B cell (primary cell): ENCODE measurements at regions not wholly inside any gene's neighbourhood (a gene's known extent, or its start where the extent isn't known, plus 50 kb on each side); places are given as distances from the start of the nearest gene placed in this dataset.

Experiments
- ATAC-seq: fragments of 200-7000 bp; cut with Tn5 transposase; one replicate; pipeline ENCODE4 v1.10.0; 2021; ENCODE audit warnings: low read depth, mild to moderate bottlenecking, moderate number of reproducible peaks, moderate library complexity
- CTCF ChIA-PET: fragments of 350-600 bp; sonication (Branson Sonifier 250); formaldehyde crosslinking; loops from one replicate; lab custom pipeline; 2021; ENCODE audit warnings: antibody characterized with exemption, inconsistent platforms; lab: Charles Lee
- POLR2A ChIA-PET: fragments of 350-600 bp; sonication (Branson Sonifier 250); formaldehyde crosslinking; loops from one replicate; lab custom pipeline; 2021; ENCODE audit warnings: antibody characterized with exemption; lab: Charles Lee
- DNase-seq: peaks from one replicate; pipeline ENCODE4 v3.0.0; 2013
- H2AFZ ChIP-seq: 2 replicates; pipeline ENCODE4 v1.6.1; 2012; ENCODE audit warnings: mild to moderate bottlenecking, low read depth, low read length; ENCODE audit not compliant: insufficient read depth, poor library complexity, severe bottlenecking
- H3K27ac ChIP-seq, 2 donors: 1 replicate in 1 of 2; 2 replicates in 1 of 2; pipeline ENCODE4 v1.5.1; 2012 to 2013; ENCODE audit warnings: low read length in 2 of 2, mild to moderate bottlenecking in 2 of 2, moderate library complexity in 1 of 2
- H3K27me3 ChIP-seq, 4 experiments: fragments of 200-600 bp in 1 of 4; sonication (generic) in 1 of 4; replicated peaks in 1 of 4; 1 replicate in 2 of 4; 2 replicates in 2 of 4; pipeline versions ENCODE4 v1.6.1 to v1.7.0; 2013 to 2016; ENCODE audit warnings: low read length in 3 of 4, mild to moderate bottlenecking in 2 of 4, mixed read lengths in 1 of 4, moderate library complexity in 1 of 4; ENCODE audit not compliant: insufficient read depth in 4 of 4, control insufficient read depth in 3 of 4; ENCODE audit errors: control extremely low read depth in 1 of 4
- H3K36me3 ChIP-seq, 2 experiments: replicated peaks in 1 of 2; 1 replicate in 1 of 2; 2 replicates in 1 of 2; pipeline versions ENCODE4 v1.6.1 to v1.7.1; 2013; ENCODE audit warnings: low read length in 1 of 2; ENCODE audit not compliant: insufficient read depth in 2 of 2, control insufficient read depth in 1 of 2; ENCODE audit errors: control extremely low read depth in 1 of 2, extremely low read depth in 1 of 2
- H3K4me1 ChIP-seq, 2 donors: fragments of 200-600 bp in 1 of 2; sonication (generic) in 1 of 2; 1 replicate in 1 of 2; 2 replicates in 1 of 2; pipeline versions ENCODE4 v1.5.1 to v1.6.1; 2013 to 2017; ENCODE audit warnings: low read length in 2 of 2; ENCODE audit not compliant: control insufficient read depth in 2 of 2, insufficient read depth in 2 of 2
- H3K4me2 ChIP-seq: replicated peaks from 2 replicates; pipeline ENCODE3; 2012; ENCODE audit warnings: mild to moderate bottlenecking, low read depth, low read length; ENCODE audit not compliant: poor library complexity, severe bottlenecking
- H3K4me3 ChIP-seq, 5 experiments: fragments of 200-600 bp in 1 of 5; sonication (generic) in 1 of 5; 1 replicate in 3 of 5; 2 replicates in 2 of 5; pipeline versions ENCODE4 v1.5.1 to v1.7.0; 2011 to 2016; ENCODE audit warnings: low read length in 4 of 5, mild to moderate bottlenecking in 4 of 5, low read depth in 2 of 5, control low read depth in 1 of 5, moderate library complexity in 1 of 5; ENCODE audit not compliant: insufficient read depth in 1 of 5; ENCODE audit errors: control extremely low read depth in 1 of 5, extremely low read depth in 1 of 5
- H3K79me2 ChIP-seq: fragments of 200-600 bp; sonication (generic); one replicate; pipeline ENCODE4 v1.6.0; 2016; ENCODE audit warnings: low read length; ENCODE audit not compliant: control insufficient read depth, insufficient read depth
- H3K9ac ChIP-seq: fragments of 200-600 bp; sonication (generic); 2 replicates; pipeline ENCODE4 v1.6.1; 2017; ENCODE audit warnings: mild to moderate bottlenecking, low read length, moderate library complexity
- H3K9me3 ChIP-seq, 3 donors: one replicate each; pipeline versions ENCODE4 v1.6.1 to v1.7.1; 2013; ENCODE audit warnings: low read length in 2 of 3; ENCODE audit not compliant: control insufficient read depth in 2 of 3, insufficient read depth in 1 of 3; ENCODE audit errors: control extremely low read depth in 1 of 3
- H4K20me1 ChIP-seq: 2 replicates; pipeline ENCODE4 v1.6.0; 2012; ENCODE audit warnings: mild to moderate bottlenecking, low read length; ENCODE audit not compliant: insufficient read depth, control insufficient read depth, poor library complexity, severe bottlenecking
- H3K27ac Mint-ChIP-seq: one replicate; pipeline ENCODE4 v1.8.0; 2021; ENCODE audit warnings: mixed read lengths
- H3K27me3 Mint-ChIP-seq: one replicate; pipeline ENCODE4 v1.8.0; 2021; ENCODE audit warnings: mixed read lengths
- H3K4me1 Mint-ChIP-seq: one replicate; pipeline ENCODE4 v1.8.0; 2021; ENCODE audit warnings: mixed read lengths
- H3K4me3 Mint-ChIP-seq: one replicate; pipeline ENCODE4 v1.8.0; 2021; ENCODE audit warnings: mixed read lengths
- H3K9me3 Mint-ChIP-seq: one replicate; pipeline ENCODE4 v1.8.0; 2022; ENCODE audit warnings: mixed read lengths; ENCODE audit not compliant: insufficient read depth
- CTCF ChIP-seq: fragments of 200-600 bp; IDR thresholded peaks from one replicate; pipeline ENCODE4 v1.8.0; 2022; ENCODE audit warnings: antibody characterized with exemption, mild to moderate bottlenecking
- EZH2 ChIP-seq: IDR thresholded peaks from 2 replicates; pipeline ENCODE4 v1.6.1; 2012; ENCODE audit warnings: borderline replicate concordance, low read depth, mild to moderate bottlenecking, moderate library complexity, low read length; ENCODE audit not compliant: insufficient read depth, poor library complexity, severe bottlenecking
- WGBS: methylation state at CpG from one replicate; pipeline ENCODE4 v1.1.5; 2013; ENCODE audit warnings: missing lambda C conversion rate; ENCODE audit not compliant: insufficient coverage; 5-methylcytosine and 5-hydroxymethylcytosine counted together
- intact Hi-C: fragments of 100-400 bp; cut with micrococcal nuclease; formaldehyde crosslinking; loops from one replicate; pipeline ENCODE4 v1.10.0; 2022

GRCh38 chr18:22560797-22561196 lies 143.1 kb upstream of the CTAGE1 start:
- Histone ChIP-seq H3K4me2 (no peak overlapping the region), H3K4me3 (no peak overlapping the region), H3K4me1 (peaks cover 0 to 3% of the 10 kb centered on the region in 2 donors), H4K20me1 (no peaks in the 10 kb centered on the region), H3K36me3 (no peaks in the 10 kb centered on the region), H3K9me3 (no peaks in the 10 kb centered on the region), H3K79me2 (no peaks in the 10 kb centered on the region), H3K9ac (no peak overlapping the region), H2AFZ (no peak overlapping the region), H3K27me3 (peaks cover 0 to 18% (median 12%) of the 10 kb centered on the region in 4 experiments), H3K27ac (no peak overlapping the region)
- intact Hi-C loops: no loop called here
- ChIA-PET CTCF (interaction anchor here (0.6 kb wide), 1 partner anchor 32 kb away, joined by 3 read pairs; no protein-coding TSS in a partner anchor), POLR2A (no interaction called here)
- ATAC-seq (no peak), DNase-seq (no peak)
- WGBS: no CpG with 5 or more reads among the region's 1 CpG
- Mint-ChIP-seq H3K4me1 (peaks cover 2% of the 10 kb centered on the region), H3K4me3 (no peak overlapping the region), H3K9me3 (no peaks in the 10 kb centered on the region), H3K27ac (no peak overlapping the region), H3K27me3 (peaks cover 42% of the 10 kb centered on the region)
- TF ChIP-seq CTCF: no peak
- TF ChIP-seq EZH2: no peak

GRCh38 chr18:22563164-22563583 lies 145.5 kb upstream of the CTAGE1 start:
- H3K4me3 Mint-ChIP-seq: no peak overlapping the region
- DNase-seq (no peak), ATAC-seq (no peak)
- H3K27me3 Mint-ChIP-seq: peaks cover 22% of the 10 kb centered on the region
- Histone ChIP-seq H3K27me3 (peaks cover 0 to 11% (median 5%) of the 10 kb centered on the region in 4 experiments), H3K4me3 (no peak overlapping the region), H3K4me2 (no peak overlapping the region), H2AFZ (no peak overlapping the region), H3K4me1 (peaks cover 0 to 3% of the 10 kb centered on the region in 2 donors), H3K36me3 (no peaks in the 10 kb centered on the region), H3K9me3 (no peaks in the 10 kb centered on the region), H4K20me1 (no peaks in the 10 kb centered on the region), H3K9ac (no peak overlapping the region), H3K27ac (no peak overlapping the region), H3K79me2 (no peaks in the 10 kb centered on the region)
- intact Hi-C loops: no loop called here
- POLR2A ChIA-PET: no interaction called here
- H3K27ac Mint-ChIP-seq: no peak overlapping the region
- WGBS: 6% methylated on average over 2 of the region's 6 CpGs
- CTCF ChIA-PET: no interaction called here
- TF ChIP-seq CTCF (no peak), EZH2 (no peak)
- peaks cover 2% of the 10 kb centered on the region for H3K4me1 Mint-ChIP-seq
- H3K9me3 Mint-ChIP-seq: no peaks in the 10 kb centered on the region
